Kidney epithelial cell (primary cell): ENCODE measurements at regions not wholly inside any gene's neighbourhood (a gene's known extent, or its start where the extent isn't known, plus 50 kb on each side); places are given as distances from the start of the nearest gene placed in this dataset.
"Not testable (repeated sequence)": the region's sequence is repeated elsewhere in the genome, so short reads cannot be mapped to it uniquely, and the experiment has no call there.

Experiments
- DNase-seq: peaks from one replicate; pipeline ENCODE4 v3.0.0-alpha.2; 2010; ENCODE audit warnings: low read depth
- H3K27me3 ChIP-seq: 2 replicates; pipeline ENCODE4 v1.6.0; 2011; ENCODE audit warnings: low read length; ENCODE audit not compliant: control insufficient read depth, insufficient read depth
- H3K36me3 ChIP-seq: 2 replicates; pipeline ENCODE4 v1.5.1; 2011; ENCODE audit warnings: low read length; ENCODE audit not compliant: control insufficient read depth, insufficient read depth
- H3K4me3 ChIP-seq: 2 replicates; pipeline ENCODE4 v1.5.1; 2011; ENCODE audit warnings: low read depth, mild to moderate bottlenecking, control low read depth, low read length
- TF ChIP-seq, protein P1 (sequence below): IDR thresholded peaks from 2 replicates; pipeline ENCODE4 v1.5.1; 2011; ENCODE audit warnings: mild to moderate bottlenecking, moderate library complexity, low read length, control low read depth, inconsistent platforms; ENCODE audit not compliant: insufficient read depth, poor library complexity, severe bottlenecking

DNA sequence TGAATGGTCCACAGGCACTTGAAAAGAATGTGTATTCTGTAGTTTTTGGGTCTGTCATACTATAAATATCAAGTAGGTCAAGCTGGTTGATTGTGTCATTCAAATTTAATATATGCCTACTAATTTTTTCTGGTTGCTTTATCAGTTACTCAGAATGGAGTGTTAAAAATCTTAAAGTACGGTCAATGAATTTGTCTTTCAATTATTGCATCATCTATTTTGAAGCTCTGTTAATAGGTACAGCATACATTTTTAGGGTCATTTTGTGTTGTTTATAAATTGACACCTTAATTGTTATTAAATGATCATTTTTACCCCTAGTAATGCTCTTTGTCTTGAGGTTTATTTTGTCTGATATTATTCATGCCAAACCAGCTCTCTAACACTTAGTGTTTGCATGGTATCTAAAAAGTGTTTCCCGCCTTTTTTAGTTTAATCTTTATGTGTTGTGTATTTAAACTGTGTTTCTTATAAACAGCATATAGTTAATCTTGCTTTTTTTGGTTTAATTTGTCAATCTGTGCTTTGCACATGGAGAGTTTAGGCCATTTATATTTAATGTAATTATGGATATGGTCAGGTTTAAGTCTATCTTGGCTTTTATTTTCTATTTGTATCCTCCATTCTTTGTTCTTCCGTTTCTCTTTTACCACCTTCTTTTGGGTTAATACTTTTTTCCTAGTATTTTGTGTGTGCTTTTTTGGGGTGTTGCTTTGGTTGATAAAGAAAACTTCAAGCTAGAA is 204.9 kb upstream of the EEF2KMT start:
- TF ChIP-seq, protein P1, sequence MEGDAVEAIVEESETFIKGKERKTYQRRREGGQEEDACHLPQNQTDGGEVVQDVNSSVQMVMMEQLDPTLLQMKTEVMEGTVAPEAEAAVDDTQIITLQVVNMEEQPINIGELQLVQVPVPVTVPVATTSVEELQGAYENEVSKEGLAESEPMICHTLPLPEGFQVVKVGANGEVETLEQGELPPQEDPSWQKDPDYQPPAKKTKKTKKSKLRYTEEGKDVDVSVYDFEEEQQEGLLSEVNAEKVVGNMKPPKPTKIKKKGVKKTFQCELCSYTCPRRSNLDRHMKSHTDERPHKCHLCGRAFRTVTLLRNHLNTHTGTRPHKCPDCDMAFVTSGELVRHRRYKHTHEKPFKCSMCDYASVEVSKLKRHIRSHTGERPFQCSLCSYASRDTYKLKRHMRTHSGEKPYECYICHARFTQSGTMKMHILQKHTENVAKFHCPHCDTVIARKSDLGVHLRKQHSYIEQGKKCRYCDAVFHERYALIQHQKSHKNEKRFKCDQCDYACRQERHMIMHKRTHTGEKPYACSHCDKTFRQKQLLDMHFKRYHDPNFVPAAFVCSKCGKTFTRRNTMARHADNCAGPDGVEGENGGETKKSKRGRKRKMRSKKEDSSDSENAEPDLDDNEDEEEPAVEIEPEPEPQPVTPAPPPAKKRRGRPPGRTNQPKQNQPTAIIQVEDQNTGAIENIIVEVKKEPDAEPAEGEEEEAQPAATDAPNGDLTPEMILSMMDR, result no peak
- Histone ChIP-seq H3K4me3 (no peak overlapping the region), H3K36me3 (no peaks in the 10 kb centered on the region)

DNA sequence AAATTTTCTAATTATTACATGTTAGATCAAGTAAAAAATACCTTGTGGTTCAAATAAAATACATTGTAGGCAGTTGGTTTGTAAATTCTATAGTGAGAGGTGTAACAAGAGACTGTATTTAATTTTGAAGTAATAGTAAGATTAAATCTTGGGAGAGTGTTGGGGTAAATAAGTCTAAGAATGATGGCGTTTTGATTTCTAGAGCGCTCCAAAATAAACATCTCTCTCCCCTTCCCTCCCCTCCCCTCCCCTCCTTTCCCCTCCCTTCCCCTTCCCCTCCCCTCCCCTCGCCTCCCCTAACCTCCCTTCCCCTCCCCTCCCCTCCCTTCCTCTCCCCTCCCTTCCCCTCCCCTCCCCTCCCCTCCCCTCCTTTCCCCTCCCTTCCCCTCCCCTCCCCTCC is 200.6 kb upstream of the EEF2KMT start:
- TF ChIP-seq, protein P1, result no peak
- DNase-seq, result no peak
- Histone ChIP-seq H3K4me3 (no peak overlapping the region), H3K36me3 (no peaks in the 10 kb centered on the region), H3K27me3 (no peaks in the 10 kb centered on the region)

More for the DNA sequence above, 204.9 kb upstream of the EEF2KMT start:
- no peak for DNase-seq
- no peaks in the 10 kb centered on the region for H3K27me3 ChIP-seq

DNA sequence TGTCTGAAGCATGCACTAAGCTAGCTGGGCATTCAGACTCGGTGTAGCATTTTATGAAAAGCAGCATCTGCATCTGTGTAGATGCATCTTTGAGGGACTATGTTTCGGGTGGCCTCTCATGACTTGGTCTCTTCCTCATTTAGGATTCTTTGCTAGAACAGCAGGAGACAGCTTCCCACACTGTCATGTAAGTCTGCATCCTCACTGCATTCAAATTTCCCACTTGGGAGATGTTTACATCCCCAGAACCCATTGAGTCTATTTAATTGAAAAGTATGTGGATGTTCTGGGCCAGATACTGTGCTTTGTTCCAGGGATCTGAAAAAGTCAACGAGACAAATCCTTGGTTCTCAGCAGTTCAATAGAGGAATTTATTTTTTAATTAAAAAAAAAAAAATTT is 198.6 kb upstream of the EEF2KMT start:
- TF ChIP-seq, protein P1, result no peak
- H3K27me3 ChIP-seq, result no peaks in the 10 kb centered on the region
- H3K36me3 ChIP-seq, result no peaks in the 10 kb centered on the region
- DNase-seq, result no peak
- H3K4me3 ChIP-seq, result no peak overlapping the region

DNA sequence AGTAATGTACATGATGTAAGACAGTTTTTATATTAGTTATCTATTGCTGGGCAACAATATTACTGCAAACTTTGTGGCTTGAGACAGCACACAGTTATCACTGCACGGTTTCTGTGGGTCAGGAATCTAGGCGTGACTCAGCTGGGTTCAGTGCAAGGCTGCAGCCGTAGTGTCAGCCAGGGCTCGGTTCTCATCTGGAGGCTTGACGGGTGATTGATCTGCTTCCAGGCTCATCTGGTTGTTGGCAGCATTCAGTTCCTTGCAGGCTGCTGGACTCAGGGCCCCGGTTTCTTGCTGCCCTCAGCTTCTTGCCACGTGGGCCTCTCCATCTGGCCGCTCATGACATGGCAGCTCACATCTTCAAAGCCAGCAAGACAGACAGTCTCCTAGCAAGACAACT is 197.7 kb upstream of the EEF2KMT start:
- not testable (repeated sequence) for H3K4me3 ChIP-seq, H3K36me3 ChIP-seq, H3K27me3 ChIP-seq, DNase-seq

DNA sequence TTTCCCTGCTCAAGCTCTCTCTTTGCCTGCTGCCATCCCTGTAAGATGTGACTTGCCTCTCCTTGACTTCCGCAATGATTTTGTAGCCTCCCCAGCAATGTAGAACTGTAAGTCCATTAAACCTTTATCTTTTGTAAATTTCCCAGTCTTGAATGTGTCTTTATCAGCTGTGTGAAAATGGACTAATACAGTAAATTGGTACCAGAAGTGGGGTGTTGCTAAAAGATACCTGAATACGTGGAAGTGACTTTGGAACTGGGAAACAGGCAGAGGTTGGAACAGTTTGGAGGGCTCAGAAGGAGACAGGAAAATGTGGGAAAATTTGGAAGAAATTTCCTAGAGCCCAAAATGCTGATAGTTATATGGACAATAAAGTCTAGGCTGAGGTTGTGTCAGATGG is 184.6 kb upstream of the EEF2KMT start:
- not testable (repeated sequence) for H3K36me3 ChIP-seq

DNA sequence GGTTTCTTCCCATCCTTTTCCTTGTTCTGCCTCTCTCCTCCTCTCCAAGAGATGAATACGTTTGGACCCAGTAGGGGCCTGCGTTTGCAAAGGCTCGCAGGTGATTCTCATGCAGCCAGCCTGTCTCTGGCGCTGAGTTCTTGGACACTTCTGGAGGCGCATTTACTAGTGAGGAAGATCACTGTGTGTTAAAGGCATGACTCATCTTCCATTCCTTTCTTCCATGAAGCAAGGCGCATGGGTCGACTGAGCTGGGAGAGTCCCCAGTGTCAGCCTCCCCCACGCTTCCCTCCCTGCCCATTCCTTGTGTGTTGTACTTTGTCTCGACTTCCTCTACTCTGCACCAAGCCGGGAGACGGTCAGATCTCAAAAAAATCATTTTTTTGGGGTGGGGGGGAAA is 159.9 kb upstream of the EEF2KMT start:
- Histone ChIP-seq H3K4me3 (no peak overlapping the region), H3K27me3 (no peaks in the 10 kb centered on the region), H3K36me3 (no peaks in the 10 kb centered on the region)
- TF ChIP-seq, protein P1, result no peak
- DNase-seq, result no peak

More for the DNA sequence above, 184.6 kb upstream of the EEF2KMT start:
- not testable (repeated sequence) for H3K4me3 ChIP-seq, H3K27me3 ChIP-seq, DNase-seq

DNA sequence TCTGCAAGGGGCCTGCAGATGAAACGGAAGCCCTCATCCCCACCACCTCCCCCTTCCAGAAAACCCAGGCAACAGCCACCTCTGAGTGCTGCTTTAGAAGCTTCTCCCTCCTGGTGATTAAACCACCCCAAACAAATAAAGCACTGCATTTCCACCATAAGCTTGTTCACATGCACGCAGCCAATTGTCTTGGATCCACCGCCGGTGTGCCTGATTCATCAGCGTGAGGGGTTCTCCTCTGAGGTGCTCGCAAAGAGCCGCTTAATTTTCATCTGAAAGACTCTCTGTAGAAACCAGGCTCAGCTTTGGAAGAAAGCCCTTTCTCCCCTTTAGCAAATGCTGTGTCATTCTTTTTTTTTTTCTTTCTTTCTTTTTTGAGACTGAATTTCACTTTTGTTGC is 155.2 kb upstream of the EEF2KMT start:
- no peaks in the 10 kb centered on the region for H3K36me3 ChIP-seq
- no peaks in the 10 kb centered on the region for H3K27me3 ChIP-seq
- H3K4me3 ChIP-seq, result no peak overlapping the region
- TF ChIP-seq, protein P1, result no peak
- no peak for DNase-seq

DNA sequence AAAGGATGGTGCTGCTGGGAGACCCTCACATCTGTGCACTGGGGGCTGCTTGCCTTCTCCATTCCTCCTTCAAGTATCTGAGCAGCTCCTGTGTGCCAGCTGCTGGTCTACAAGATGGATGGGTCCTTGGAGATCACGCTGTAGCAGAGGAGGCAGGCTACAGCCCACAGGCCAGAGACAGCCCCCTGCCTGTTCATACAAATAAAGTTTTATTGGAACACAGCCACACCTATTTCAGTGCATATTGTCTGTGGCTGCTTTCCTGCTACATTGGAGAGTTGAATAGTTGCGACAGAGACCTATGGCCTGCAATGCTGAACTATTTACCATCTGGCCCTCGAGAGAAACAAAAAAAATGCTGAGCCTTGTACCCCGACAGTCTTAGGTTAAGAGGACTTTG is 149.8 kb upstream of the EEF2KMT start:
- not testable (repeated sequence) for H3K36me3 ChIP-seq, H3K27me3 ChIP-seq, H3K4me3 ChIP-seq, DNase-seq

DNA sequence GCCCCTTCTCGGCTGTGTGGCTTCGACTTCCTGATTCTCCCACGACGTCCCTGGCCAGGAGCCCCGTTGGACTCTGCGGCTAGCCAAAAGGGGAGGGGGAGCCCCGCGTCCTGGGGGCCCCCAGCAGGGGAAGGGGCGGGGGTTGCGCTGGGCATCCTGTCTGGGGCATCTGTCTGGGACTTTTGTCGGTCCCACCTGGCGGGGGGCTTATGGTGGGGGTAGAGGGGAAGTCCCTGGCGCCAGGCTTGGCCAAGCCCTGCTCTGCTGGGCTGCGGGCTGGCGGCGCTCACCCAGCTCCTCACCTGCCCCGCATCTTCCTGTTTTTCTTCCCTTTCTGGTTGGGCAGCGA is 142.7 kb upstream of the EEF2KMT start:
- H3K36me3 ChIP-seq, DNase-seq, H3K4me3 ChIP-seq: not testable (repeated sequence)
- H3K27me3 ChIP-seq, result peaks cover 11% of the 10 kb centered on the region
